ENCODE measurements at regions not wholly inside any gene's neighbourhood (a gene's known extent, or its start where the extent isn't known, plus 50 kb on each side); places are given as distances from the start of the nearest gene placed in this dataset.

DNA sequence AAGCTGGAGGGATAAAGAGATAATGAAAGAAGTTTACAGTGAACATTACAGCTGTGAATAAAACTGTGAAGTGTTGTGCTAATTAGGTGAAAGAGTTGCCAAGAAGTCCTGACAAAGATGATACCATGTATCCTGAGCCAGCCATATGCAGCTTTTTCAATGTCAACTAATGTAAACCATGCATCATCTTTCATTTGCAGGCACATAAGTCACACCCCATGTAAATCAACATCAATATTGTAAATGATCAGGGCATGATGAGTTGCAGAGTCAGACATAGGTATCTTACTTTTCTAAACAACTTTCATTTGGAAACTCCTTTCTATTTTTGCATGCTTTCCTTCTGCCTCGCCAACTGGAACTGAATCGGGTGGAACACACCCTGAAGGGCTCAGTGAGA, 569.1 kb downstream of the TBC1D4 start:
- no peaks in the 10 kb centered on the region for H3K27me3 ChIP-seq (ENCODE audit: control insufficient read depth, extremely low read depth, insufficient read depth, low read length)

DNA sequence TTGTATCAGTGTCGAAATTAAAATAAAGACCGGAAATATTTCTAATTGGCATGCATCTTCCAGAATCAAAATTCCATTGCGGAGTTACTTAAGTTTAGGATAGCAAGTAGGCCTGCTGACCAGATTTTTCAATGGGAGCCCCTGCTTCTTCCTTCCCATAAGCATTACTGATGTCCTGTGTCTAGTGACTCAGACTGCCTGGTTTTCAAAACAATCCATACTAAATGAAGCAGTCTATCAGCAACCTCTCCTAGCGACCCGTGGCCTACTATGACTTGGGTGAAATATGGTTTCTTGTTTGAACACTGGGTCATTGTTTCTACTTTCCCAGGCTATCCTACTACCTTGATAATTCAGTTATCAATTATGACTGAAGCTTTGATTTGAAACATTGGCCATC, 571.6 kb downstream of the TBC1D4 start:
- Histone ChIP-seq H4K20me1 (ENCODE audit: control insufficient read depth, extremely low read depth, insufficient read depth, low read length) (no peaks in the 10 kb centered on the region), H3K4me3 (ENCODE audit: control insufficient read depth in 2 of 3, extremely low read depth in 1 of 3, insufficient read depth in 2 of 3, low read depth in 1 of 3, low read length in 3 of 3) (no peak overlapping the region), H3K27me3 (ENCODE audit: control insufficient read depth, extremely low read depth, insufficient read depth, low read length) (no peaks in the 10 kb centered on the region), H3K36me3 (ENCODE audit: control insufficient read depth in 2 of 2, extremely low read depth in 1 of 2, insufficient read depth in 2 of 2, low read length in 2 of 2) (no peaks in the 10 kb centered on the region), H3K9me1 (ENCODE audit: control insufficient read depth, extremely low read depth, insufficient read depth, low read length) (no peaks in the 10 kb centered on the region), H3K9ac (ENCODE audit: control insufficient read depth, extremely low read depth, insufficient read depth, low read length) (no peak overlapping the region), H2AFZ (ENCODE audit: control insufficient read depth, low read length) (no peak overlapping the region), H3K4me2 (ENCODE audit: control insufficient read depth, extremely low read depth, insufficient read depth, low read depth, low read length) (no peak overlapping the region), H3K4me1 (ENCODE audit: control insufficient read depth, extremely low read depth, insufficient read depth, low read length) (no peaks in the 10 kb centered on the region), H3K79me2 (ENCODE audit: control insufficient read depth, insufficient read depth, low read length) (no peaks in the 10 kb centered on the region), H3K9me3 (ENCODE audit: control insufficient read depth, low read depth, low read length) (no peaks in the 10 kb centered on the region), H3K27ac (ENCODE audit: control insufficient read depth, insufficient read depth, low read length) (no peak overlapping the region)
- dilution Hi-C loops (cut with MboI; ENCODE audit: extremely low pct_ligation_motif_present, low sequenced_read_pairs): no loop called here
- no peak for FAIRE-seq
- TF ChIP-seq, protein P1, sequence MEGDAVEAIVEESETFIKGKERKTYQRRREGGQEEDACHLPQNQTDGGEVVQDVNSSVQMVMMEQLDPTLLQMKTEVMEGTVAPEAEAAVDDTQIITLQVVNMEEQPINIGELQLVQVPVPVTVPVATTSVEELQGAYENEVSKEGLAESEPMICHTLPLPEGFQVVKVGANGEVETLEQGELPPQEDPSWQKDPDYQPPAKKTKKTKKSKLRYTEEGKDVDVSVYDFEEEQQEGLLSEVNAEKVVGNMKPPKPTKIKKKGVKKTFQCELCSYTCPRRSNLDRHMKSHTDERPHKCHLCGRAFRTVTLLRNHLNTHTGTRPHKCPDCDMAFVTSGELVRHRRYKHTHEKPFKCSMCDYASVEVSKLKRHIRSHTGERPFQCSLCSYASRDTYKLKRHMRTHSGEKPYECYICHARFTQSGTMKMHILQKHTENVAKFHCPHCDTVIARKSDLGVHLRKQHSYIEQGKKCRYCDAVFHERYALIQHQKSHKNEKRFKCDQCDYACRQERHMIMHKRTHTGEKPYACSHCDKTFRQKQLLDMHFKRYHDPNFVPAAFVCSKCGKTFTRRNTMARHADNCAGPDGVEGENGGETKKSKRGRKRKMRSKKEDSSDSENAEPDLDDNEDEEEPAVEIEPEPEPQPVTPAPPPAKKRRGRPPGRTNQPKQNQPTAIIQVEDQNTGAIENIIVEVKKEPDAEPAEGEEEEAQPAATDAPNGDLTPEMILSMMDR (optimal IDR thresholded peaks at IDR 0.05 in 1 of 3, IDR thresholded peaks at IDR 0.05 in 1 of 3, conservative IDR thresholded peaks at IDR 0.05 in 1 of 3; ENCODE audit: extremely low read depth in 1 of 3, insufficient read depth in 2 of 3, low read length in 3 of 3): no peak
- TF ChIP-seq EZH2 (IDR thresholded peaks at IDR 0.05; ENCODE audit: low read length): no peak
- no peak for DNase-seq (ENCODE audit: low read depth, low spot score)

More for the DNA sequence above, 569.1 kb downstream of the TBC1D4 start:
- FAIRE-seq: no peak
- Histone ChIP-seq H3K36me3 (ENCODE audit: control insufficient read depth in 2 of 2, extremely low read depth in 1 of 2, insufficient read depth in 2 of 2, low read length in 2 of 2) (no peaks in the 10 kb centered on the region), H3K4me2 (ENCODE audit: control insufficient read depth, extremely low read depth, insufficient read depth, low read depth, low read length) (no peak overlapping the region), H4K20me1 (ENCODE audit: control insufficient read depth, extremely low read depth, insufficient read depth, low read length) (no peaks in the 10 kb centered on the region), H3K4me1 (ENCODE audit: control insufficient read depth, extremely low read depth, insufficient read depth, low read length) (no peaks in the 10 kb centered on the region), H3K27ac (ENCODE audit: control insufficient read depth, insufficient read depth, low read length) (no peak overlapping the region), H3K4me3 (ENCODE audit: control insufficient read depth in 2 of 3, extremely low read depth in 1 of 3, insufficient read depth in 2 of 3, low read depth in 1 of 3, low read length in 3 of 3) (no peak overlapping the region), H3K9me1 (ENCODE audit: control insufficient read depth, extremely low read depth, insufficient read depth, low read length) (no peaks in the 10 kb centered on the region), H3K9me3 (ENCODE audit: control insufficient read depth, low read depth, low read length) (no peaks in the 10 kb centered on the region), H3K79me2 (ENCODE audit: control insufficient read depth, insufficient read depth, low read length) (no peaks in the 10 kb centered on the region), H3K9ac (ENCODE audit: control insufficient read depth, extremely low read depth, insufficient read depth, low read length) (no peak overlapping the region), H2AFZ (ENCODE audit: control insufficient read depth, low read length) (no peak overlapping the region)
- no peak for TF ChIP-seq EZH2 (IDR thresholded peaks at IDR 0.05; ENCODE audit: low read length)
- TF ChIP-seq, protein P1 (optimal IDR thresholded peaks at IDR 0.05 in 1 of 3, IDR thresholded peaks at IDR 0.05 in 1 of 3, conservative IDR thresholded peaks at IDR 0.05 in 1 of 3; ENCODE audit: extremely low read depth in 1 of 3, insufficient read depth in 2 of 3, low read length in 3 of 3): no peak
- no peak for DNase-seq (ENCODE audit: low read depth, low spot score)
- dilution Hi-C loops (cut with MboI; ENCODE audit: extremely low pct_ligation_motif_present, low sequenced_read_pairs): no loop called here
